ENCODE measurements at regions not wholly inside any gene's neighbourhood (a gene's known extent, or its start where the extent isn't known, plus 50 kb on each side); places are given as distances from the start of the nearest gene placed in this dataset.

DNA sequence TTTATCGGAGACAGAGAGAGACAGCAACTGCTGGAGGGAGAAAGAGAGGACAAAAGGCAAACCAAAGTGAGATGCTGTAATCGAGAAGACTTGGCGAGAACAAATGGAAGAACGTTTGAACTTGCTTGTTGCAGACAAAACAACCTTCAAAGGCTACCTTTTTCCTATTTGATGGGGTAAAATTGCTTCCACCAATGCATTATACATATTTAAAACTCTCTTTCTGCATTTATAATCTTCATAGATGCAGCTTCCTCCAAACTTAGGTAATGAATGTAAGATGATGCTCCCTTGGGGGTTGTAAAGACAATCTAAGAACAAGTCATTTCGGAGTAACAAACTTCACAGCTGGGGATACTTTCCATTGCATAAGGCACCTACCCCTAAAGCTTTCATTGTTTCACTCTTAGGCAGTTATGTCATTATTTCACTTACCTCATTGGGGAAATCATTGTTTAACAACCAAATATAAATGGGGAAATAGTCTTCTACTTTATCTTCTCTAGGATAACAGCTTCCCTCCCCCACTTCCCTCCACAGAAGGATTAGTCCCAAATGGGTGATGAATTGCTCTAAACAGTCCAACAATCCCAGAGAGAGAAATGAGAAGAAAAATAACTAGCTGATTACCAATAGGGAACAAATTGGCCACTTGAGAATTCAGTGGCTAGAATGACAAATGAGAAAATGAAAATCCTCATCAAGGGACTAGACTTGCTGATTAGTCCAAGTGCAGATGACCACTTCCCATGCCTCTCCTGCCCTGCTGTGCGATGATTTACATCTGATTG is 269.8 kb upstream of the ADAMTS9 start:
- H3K27me3 Mint-ChIP-seq, result no peaks in the 10 kb centered on the region
- intact Hi-C loops (cut with micrococcal nuclease), result no loop called here
- ChIA-PET POLR2A (no interaction called here), CTCF (no interaction called here)
- H3K27ac Mint-ChIP-seq, result no peak overlapping the region
- H3K4me3 Mint-ChIP-seq, result no peak overlapping the region
- H3K36me3 Mint-ChIP-seq, result no peaks in the 10 kb centered on the region
- H3K9me3 Mint-ChIP-seq, result peaks cover 9% of the 10 kb centered on the region
- H3K4me1 Mint-ChIP-seq (ENCODE audit: low read depth), result no peaks in the 10 kb centered on the region
- no peak for DNase-seq

GRCh38 chr3:64956711-64957325 is 269.0 kb upstream of the ADAMTS9 start:
- Mint-ChIP-seq H3K27me3 (no peaks in the 10 kb centered on the region), H3K9me3 (peaks cover 5% of the 10 kb centered on the region), H3K36me3 (no peaks in the 10 kb centered on the region), H3K4me1 (ENCODE audit: low read depth) (no peaks in the 10 kb centered on the region), H3K4me3 (no peak overlapping the region), H3K27ac (no peak overlapping the region)
- POLR2A ChIA-PET, result no interaction called here
- CTCF ChIA-PET, result no interaction called here
- no peak for DNase-seq
- intact Hi-C loops (cut with micrococcal nuclease), result no loop called here

GRCh38 chr3:64954995-64955636 is 267.3 kb upstream of the ADAMTS9 start:
- Mint-ChIP-seq H3K27ac (no peak overlapping the region), H3K4me1 (ENCODE audit: low read depth) (no peaks in the 10 kb centered on the region)

GRCh38 chr3:64945171-64945729 is 257.4 kb upstream of the ADAMTS9 start:
- H3K27me3 Mint-ChIP-seq, result no peaks in the 10 kb centered on the region
- no peak overlapping the region for H3K27ac Mint-ChIP-seq
- no peaks in the 10 kb centered on the region for H3K4me1 Mint-ChIP-seq (ENCODE audit: low read depth)
- H3K9me3 Mint-ChIP-seq, result peaks cover 3% of the 10 kb centered on the region
- DNase-seq, result no peak
- H3K36me3 Mint-ChIP-seq, result no peaks in the 10 kb centered on the region
- ChIA-PET CTCF (no interaction called here), POLR2A (no interaction called here)
- no peak overlapping the region for H3K4me3 Mint-ChIP-seq
- intact Hi-C loops (cut with micrococcal nuclease), result no loop called here

More at GRCh38 chr3:64954995-64955636, 267.3 kb upstream of the ADAMTS9 start:
- Mint-ChIP-seq H3K36me3 (no peaks in the 10 kb centered on the region), H3K9me3 (peaks cover 5% of the 10 kb centered on the region), H3K4me3 (no peak overlapping the region), H3K27me3 (no peaks in the 10 kb centered on the region)
- intact Hi-C loops (cut with micrococcal nuclease), result no loop called here
- no peak for DNase-seq
- ChIA-PET CTCF (no interaction called here), POLR2A (no interaction called here)

- intact Hi-C loops (cut with micrococcal nuclease), result no loop called here
- no peak for DNase-seq
- Mint-ChIP-seq H3K27ac (no peak overlapping the region), H3K4me1 (ENCODE audit: low read depth) (no peaks in the 10 kb centered on the region), H3K27me3 (no peaks in the 10 kb centered on the region), H3K36me3 (no peaks in the 10 kb centered on the region), H3K4me3 (no peak overlapping the region), H3K9me3 (peaks cover 4% of the 10 kb centered on the region)
- CTCF ChIA-PET, result no interaction called here
- POLR2A ChIA-PET, result no interaction called here
Observed at GRCh38 chr3:64943866-64944265, 256.1 kb upstream of the ADAMTS9 start.

GRCh38 chr3:64940596-64941348 is 253.0 kb upstream of the ADAMTS9 start:
- no peaks in the 10 kb centered on the region for H3K36me3 Mint-ChIP-seq

DNA sequence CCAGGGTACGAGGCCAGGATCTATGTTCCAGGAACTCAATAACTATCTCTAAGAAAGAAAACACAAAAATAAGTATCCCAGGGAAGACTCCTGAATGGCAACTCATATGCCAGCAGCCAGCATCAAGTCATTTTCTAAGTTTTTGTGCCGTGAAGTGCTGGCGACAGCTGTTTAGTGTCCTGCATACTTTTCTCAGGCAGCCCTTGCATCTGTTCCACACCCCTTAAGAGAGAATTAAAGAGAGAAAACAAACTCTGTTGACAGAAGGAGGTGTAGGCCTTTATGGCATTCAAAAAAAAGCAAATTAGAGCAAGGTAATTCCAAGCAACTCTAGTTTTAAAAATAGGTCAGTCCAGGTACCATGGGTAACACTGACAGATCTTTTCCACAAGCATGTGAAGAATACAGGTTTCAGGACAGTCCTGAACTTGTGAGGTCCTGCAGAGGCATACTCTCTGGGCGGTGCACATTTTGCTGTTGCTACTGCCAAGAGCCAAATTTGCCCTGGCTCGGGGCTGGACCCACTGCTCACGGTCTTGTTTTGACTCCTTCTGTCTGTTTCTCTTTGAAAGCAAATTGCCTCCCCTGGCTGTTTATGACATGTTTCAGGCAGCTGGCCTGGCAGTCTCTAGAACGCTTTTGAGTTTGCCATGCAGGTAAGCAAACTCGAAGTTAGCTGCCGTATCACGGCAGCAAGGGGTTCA is 252.1 kb upstream of the ADAMTS9 start:
- Mint-ChIP-seq H3K4me3 (no peak overlapping the region), H3K27me3 (no peaks in the 10 kb centered on the region), H3K4me1 (ENCODE audit: low read depth) (no peaks in the 10 kb centered on the region), H3K9me3 (peaks cover 5% of the 10 kb centered on the region), H3K27ac (no peak overlapping the region), H3K36me3 (no peaks in the 10 kb centered on the region)
- intact Hi-C loops (cut with micrococcal nuclease), result no loop called here
- CTCF ChIA-PET, result no interaction called here
- no peak for DNase-seq
- POLR2A ChIA-PET, result no interaction called here

More at GRCh38 chr3:64940596-64941348, 253.0 kb upstream of the ADAMTS9 start:
- no peak for DNase-seq
- ChIA-PET CTCF (no interaction called here), POLR2A (no interaction called here)
- Mint-ChIP-seq H3K27ac (no peak overlapping the region), H3K4me1 (ENCODE audit: low read depth) (no peaks in the 10 kb centered on the region), H3K9me3 (peaks cover 2% of the 10 kb centered on the region), H3K4me3 (no peak overlapping the region), H3K27me3 (no peaks in the 10 kb centered on the region)
- intact Hi-C loops (cut with micrococcal nuclease), result no loop called here

DNA sequence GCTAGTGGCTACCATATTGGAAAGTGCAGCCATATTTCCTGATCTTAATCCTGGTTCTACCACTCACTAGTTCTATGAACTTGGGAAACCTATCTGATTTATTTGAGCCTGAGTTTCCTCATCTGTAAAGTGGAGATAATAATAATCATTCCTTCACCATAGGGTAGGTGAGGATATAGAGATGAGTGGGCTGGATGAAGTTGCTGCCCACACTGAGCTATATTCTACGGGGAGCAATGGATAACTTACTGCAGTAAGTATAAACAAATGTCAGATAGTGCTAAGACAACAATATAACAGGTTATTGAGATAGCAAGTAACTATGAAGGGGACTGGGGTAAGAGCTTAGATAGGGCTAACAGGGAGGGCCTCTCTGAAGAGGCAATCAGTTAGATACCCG is 251.5 kb upstream of the ADAMTS9 start:
- intact Hi-C loops (cut with micrococcal nuclease), result no loop called here

GRCh38 chr3:64936556-64936955 is 248.8 kb upstream of the ADAMTS9 start:
- intact Hi-C loops (cut with micrococcal nuclease), result no loop called here
- Mint-ChIP-seq H3K4me3 (no peak overlapping the region), H3K4me1 (ENCODE audit: low read depth) (no peaks in the 10 kb centered on the region), H3K27ac (no peak overlapping the region), H3K9me3 (peaks cover 24% of the 10 kb centered on the region), H3K27me3 (no peaks in the 10 kb centered on the region), H3K36me3 (no peaks in the 10 kb centered on the region)
- DNase-seq, result no peak
- ChIA-PET CTCF (no interaction called here), POLR2A (no interaction called here)

More for the DNA sequence above, 251.5 kb upstream of the ADAMTS9 start:
- DNase-seq, result no peak
- Mint-ChIP-seq H3K27ac (no peak overlapping the region), H3K4me3 (no peak overlapping the region), H3K27me3 (no peaks in the 10 kb centered on the region), H3K36me3 (no peaks in the 10 kb centered on the region), H3K9me3 (peaks cover 8% of the 10 kb centered on the region), H3K4me1 (ENCODE audit: low read depth) (no peaks in the 10 kb centered on the region)
- ChIA-PET POLR2A (no interaction called here), CTCF (no interaction called here)

- no peaks in the 10 kb centered on the region for H3K4me1 Mint-ChIP-seq (ENCODE audit: low read depth)
- no peaks in the 10 kb centered on the region for H3K36me3 Mint-ChIP-seq
- peaks cover 24% of the 10 kb centered on the region for H3K9me3 Mint-ChIP-seq
- CTCF ChIA-PET, result no interaction called here
- no peak overlapping the region for H3K27ac Mint-ChIP-seq
- no peaks in the 10 kb centered on the region for H3K27me3 Mint-ChIP-seq
- intact Hi-C loops (cut with micrococcal nuclease), result no loop called here
- no peak overlapping the region for H3K4me3 Mint-ChIP-seq
- POLR2A ChIA-PET, result no interaction called here
- DNase-seq, result no peak
Observed at GRCh38 chr3:64935971-64936370, 248.2 kb upstream of the ADAMTS9 start.

- peaks cover 22% of the 10 kb centered on the region for H3K9me3 Mint-ChIP-seq
Observed at GRCh38 chr3:64932666-64933342, 245.0 kb upstream of the ADAMTS9 start.

More at GRCh38 chr3:64932666-64933342, 245.0 kb upstream of the ADAMTS9 start:
- CTCF ChIA-PET, result no interaction called here
- H3K4me1 Mint-ChIP-seq (ENCODE audit: low read depth), result no peaks in the 10 kb centered on the region
- intact Hi-C loops (cut with micrococcal nuclease), result no loop called here
- no peak overlapping the region for H3K27ac Mint-ChIP-seq
- no peaks in the 10 kb centered on the region for H3K36me3 Mint-ChIP-seq
- DNase-seq, result no peak
- no peaks in the 10 kb centered on the region for H3K27me3 Mint-ChIP-seq
- no peak overlapping the region for H3K4me3 Mint-ChIP-seq
- POLR2A ChIA-PET, result no interaction called here

All from activated CD4-positive, alpha-beta memory T cell treated with anti-CD3 and anti-CD28 coated beads for 36 hours (primary cell).